ENCODE measurements at regions not wholly inside any gene's neighbourhood (a gene's known extent, or its start where the extent isn't known, plus 50 kb on each side); places are given as distances from the start of the nearest gene placed in this dataset.

GRCh38 chr12:65681226-65681625 is 143.1 kb upstream of the HMGA2 start:
- ATAC-seq (ENCODE audit: low read depth) (no peak), DNase-seq (ENCODE audit: low spot score) (no peak)
- Histone ChIP-seq H3K27me3 (ENCODE audit: insufficient read depth, poor library complexity, severe bottlenecking) (no peaks in the 10 kb centered on the region), H3K4me3 (ENCODE audit: severe bottlenecking) (no peak overlapping the region), H3K4me1 (ENCODE audit: insufficient read depth, poor library complexity, severe bottlenecking) (no peaks in the 10 kb centered on the region), H3K27ac (ENCODE audit: poor library complexity, severe bottlenecking) (no peak overlapping the region), H3K36me3 (ENCODE audit: low read depth) (no peaks in the 10 kb centered on the region), H3K9me3 (ENCODE audit: severe bottlenecking) (no peaks in the 10 kb centered on the region)
- no peak for TF ChIP-seq CTCF (IDR thresholded peaks at IDR 0.05; ENCODE audit: poor library complexity, severe bottlenecking)

GRCh38 chr12:65682112-65682511 is 142.2 kb upstream of the HMGA2 start:
- Histone ChIP-seq H3K27ac (ENCODE audit: poor library complexity, severe bottlenecking) (no peak overlapping the region), H3K4me1 (ENCODE audit: insufficient read depth, poor library complexity, severe bottlenecking) (no peaks in the 10 kb centered on the region), H3K4me3 (ENCODE audit: severe bottlenecking) (no peak overlapping the region), H3K36me3 (ENCODE audit: low read depth) (no peaks in the 10 kb centered on the region), H3K9me3 (ENCODE audit: severe bottlenecking) (no peaks in the 10 kb centered on the region), H3K27me3 (ENCODE audit: insufficient read depth, poor library complexity, severe bottlenecking) (no peaks in the 10 kb centered on the region)
- no peak for DNase-seq (ENCODE audit: low spot score)
- no peak for ATAC-seq (ENCODE audit: low read depth)
- no peak for TF ChIP-seq CTCF (IDR thresholded peaks at IDR 0.05; ENCODE audit: poor library complexity, severe bottlenecking)

GRCh38 chr12:65684906-65685305 is 139.4 kb upstream of the HMGA2 start:
- Histone ChIP-seq H3K9me3 (ENCODE audit: severe bottlenecking) (no peaks in the 10 kb centered on the region), H3K27me3 (ENCODE audit: insufficient read depth, poor library complexity, severe bottlenecking) (no peaks in the 10 kb centered on the region), H3K4me1 (ENCODE audit: insufficient read depth, poor library complexity, severe bottlenecking) (no peaks in the 10 kb centered on the region), H3K27ac (ENCODE audit: poor library complexity, severe bottlenecking) (peak overlapping the region; percentile 0), H3K4me3 (ENCODE audit: severe bottlenecking) (no peak overlapping the region), H3K36me3 (ENCODE audit: low read depth) (no peaks in the 10 kb centered on the region)
- no peak for ATAC-seq (ENCODE audit: low read depth)
- no peak for DNase-seq (ENCODE audit: low spot score)
- TF ChIP-seq CTCF (IDR thresholded peaks at IDR 0.05; ENCODE audit: poor library complexity, severe bottlenecking) = no peak

- Histone ChIP-seq H3K4me3 (ENCODE audit: severe bottlenecking) (no peak overlapping the region), H3K9me3 (ENCODE audit: severe bottlenecking) (no peaks in the 10 kb centered on the region), H3K27me3 (ENCODE audit: insufficient read depth, poor library complexity, severe bottlenecking) (no peaks in the 10 kb centered on the region), H3K27ac (ENCODE audit: poor library complexity, severe bottlenecking) (peak overlapping the region; percentile 0), H3K4me1 (ENCODE audit: insufficient read depth, poor library complexity, severe bottlenecking) (no peaks in the 10 kb centered on the region), H3K36me3 (ENCODE audit: low read depth) (no peaks in the 10 kb centered on the region)
- ATAC-seq (ENCODE audit: low read depth) = peak; percentile 35; the same call in 1 of the 3 replicates
- TF ChIP-seq CTCF (IDR thresholded peaks at IDR 0.05; ENCODE audit: poor library complexity, severe bottlenecking) = peak; percentile 67
- DNase-seq (ENCODE audit: low spot score) = no peak
Measured at GRCh38 chr12:65685514-65685913, 138.8 kb upstream of the HMGA2 start.

- Histone ChIP-seq H3K27ac (ENCODE audit: poor library complexity, severe bottlenecking) (no peak overlapping the region), H3K9me3 (ENCODE audit: severe bottlenecking) (no peaks in the 10 kb centered on the region), H3K36me3 (ENCODE audit: low read depth) (no peaks in the 10 kb centered on the region), H3K4me1 (ENCODE audit: insufficient read depth, poor library complexity, severe bottlenecking) (peaks cover 8% of the 10 kb centered on the region), H3K4me3 (ENCODE audit: severe bottlenecking) (no peak overlapping the region), H3K27me3 (ENCODE audit: insufficient read depth, poor library complexity, severe bottlenecking) (no peaks in the 10 kb centered on the region)
- TF ChIP-seq CTCF (IDR thresholded peaks at IDR 0.05; ENCODE audit: poor library complexity, severe bottlenecking) = no peak
- no peak for ATAC-seq (ENCODE audit: low read depth)
- no peak for DNase-seq (ENCODE audit: low spot score)
Measured at GRCh38 chr12:65689508-65689907, 134.8 kb upstream of the HMGA2 start.

All from RWPE2 (cell line).